ENCODE measurements at regions not wholly inside any gene's neighbourhood (a gene's known extent, or its start where the extent isn't known, plus 50 kb on each side); places are given as distances from the start of the nearest gene placed in this dataset.

DNA sequence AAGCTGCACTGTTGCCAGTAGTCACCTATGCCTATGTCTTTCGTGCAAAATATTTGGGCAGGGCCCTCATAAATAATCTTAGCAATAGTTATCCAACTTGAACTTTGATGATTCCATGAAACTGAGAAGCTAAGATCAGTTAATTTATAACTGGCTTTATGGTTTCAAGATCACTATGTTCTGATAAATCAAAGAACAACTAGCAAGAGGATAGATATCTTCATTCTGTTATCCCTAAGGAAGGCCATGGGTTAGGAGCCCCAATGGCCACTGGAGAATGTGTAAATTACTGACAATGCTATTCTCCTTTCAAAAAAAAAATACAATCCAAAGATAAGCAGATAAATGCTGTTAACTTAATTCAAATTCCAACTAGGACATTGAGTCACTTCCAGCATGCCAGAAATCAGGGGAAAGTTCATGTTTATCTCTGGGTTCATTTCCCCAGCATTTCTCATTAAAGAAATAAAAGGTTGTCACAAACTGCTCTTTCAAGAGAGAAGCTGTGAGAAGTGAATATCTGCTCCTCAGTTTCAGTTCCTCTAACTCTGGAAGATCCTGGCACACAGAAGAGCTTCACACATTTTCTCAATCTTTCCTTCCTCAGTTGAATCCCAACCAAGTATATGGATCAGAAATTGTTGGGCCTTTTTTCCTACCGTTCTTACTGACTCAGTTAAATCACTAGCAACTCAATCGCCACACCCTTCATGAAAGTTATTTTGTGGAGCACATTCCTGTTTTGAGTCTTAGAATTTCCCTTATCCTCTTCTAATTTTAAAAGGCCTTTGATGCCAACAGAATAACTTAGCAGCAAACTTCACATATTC is 59.6 kb upstream of the SLC1A1 start:
- TF ChIP-seq, protein P1, sequence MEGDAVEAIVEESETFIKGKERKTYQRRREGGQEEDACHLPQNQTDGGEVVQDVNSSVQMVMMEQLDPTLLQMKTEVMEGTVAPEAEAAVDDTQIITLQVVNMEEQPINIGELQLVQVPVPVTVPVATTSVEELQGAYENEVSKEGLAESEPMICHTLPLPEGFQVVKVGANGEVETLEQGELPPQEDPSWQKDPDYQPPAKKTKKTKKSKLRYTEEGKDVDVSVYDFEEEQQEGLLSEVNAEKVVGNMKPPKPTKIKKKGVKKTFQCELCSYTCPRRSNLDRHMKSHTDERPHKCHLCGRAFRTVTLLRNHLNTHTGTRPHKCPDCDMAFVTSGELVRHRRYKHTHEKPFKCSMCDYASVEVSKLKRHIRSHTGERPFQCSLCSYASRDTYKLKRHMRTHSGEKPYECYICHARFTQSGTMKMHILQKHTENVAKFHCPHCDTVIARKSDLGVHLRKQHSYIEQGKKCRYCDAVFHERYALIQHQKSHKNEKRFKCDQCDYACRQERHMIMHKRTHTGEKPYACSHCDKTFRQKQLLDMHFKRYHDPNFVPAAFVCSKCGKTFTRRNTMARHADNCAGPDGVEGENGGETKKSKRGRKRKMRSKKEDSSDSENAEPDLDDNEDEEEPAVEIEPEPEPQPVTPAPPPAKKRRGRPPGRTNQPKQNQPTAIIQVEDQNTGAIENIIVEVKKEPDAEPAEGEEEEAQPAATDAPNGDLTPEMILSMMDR (IDR thresholded peaks at IDR 0.05; ENCODE audit: poor library complexity): no peak
- no peak for TF ChIP-seq EZH2 (IDR thresholded peaks at IDR 0.05; ENCODE audit: borderline replicate concordance)
